Esophagus muscularis mucosa (tissue), 4 donors: ENCODE measurements at regions not wholly inside any gene's neighbourhood (a gene's known extent, or its start where the extent isn't known, plus 50 kb on each side); places are given as distances from the start of the nearest gene placed in this dataset.

ENCODE experiments used
- DNase-seq: peaks from one replicate; pipeline ENCODE4 v3.0.0-alpha.2; 2017; ENCODE audit errors: extremely low spot score
- H3K27ac ChIP-seq, 4 donors: fragments of 200-600 bp; sonication (generic); replicated peaks in 1 of 4; 1 replicate in 3 of 4; 2 replicates in 1 of 4; pipeline ENCODE4 v1.5.1; 2016 to 2019; ENCODE audit warnings: mild to moderate bottlenecking in 1 of 4
- H3K27me3 ChIP-seq, 4 donors: fragments of 200-600 bp; sonication (generic); one replicate each; pipeline versions ENCODE4 v1.5.1 to v1.6.0; 2016 to 2019
- H3K36me3 ChIP-seq, 4 donors: fragments of 200-600 bp; sonication (generic); one replicate each; pipeline ENCODE4 v1.5.1; 2016 to 2019
- H3K4me1 ChIP-seq, 4 donors: fragments of 200-600 bp; sonication (generic); one replicate each; pipeline ENCODE4 v1.5.1; 2016 to 2019
- H3K4me3 ChIP-seq, 4 donors: fragments of 200-600 bp; sonication (generic); 1 replicate in 2 of 4; 2 replicates in 2 of 4; pipeline ENCODE4 v1.5.1; 2016 to 2019; ENCODE audit warnings: mild to moderate bottlenecking in 4 of 4, moderate library complexity in 1 of 4
- H3K9me3 ChIP-seq, 4 donors: fragments of 200-600 bp; sonication (generic); 1 replicate in 3 of 4; 2 replicates in 1 of 4; pipeline ENCODE4 v1.5.1; 2016 to 2019
- EP300 ChIP-seq: sonication (generic); formaldehyde crosslinking; IDR thresholded peaks from one replicate; pipeline ENCODE4 v1.6.1; 2017; ENCODE audit warnings: antibody characterized with exemption
- POLR2A ChIP-seq: fragments of 450-650 bp; IDR thresholded peaks from one replicate; pipeline ENCODE4 v1.6.1; 2017; ENCODE audit warnings: antibody characterized with exemption, moderate library complexity, mild to moderate bottlenecking, low read depth
- POLR2AphosphoS5 ChIP-seq, 2 donors: sonication (generic); formaldehyde crosslinking; IDR thresholded peaks; one replicate each; pipeline ENCODE4 v1.6.1; 2017; ENCODE audit warnings: antibody characterized with exemption in 2 of 2
- WGBS: methylation state at CpG from one replicate; pipeline ENCODE4 v1.1.5; 2018; 5-methylcytosine and 5-hydroxymethylcytosine counted together
- intact Hi-C: fragments of 100-400 bp; cut with DNase I; formaldehyde crosslinking; loops from one replicate; pipeline ENCODE4 v1.15.1; 2023
- TF ChIP-seq, protein P1 (sequence below), 3 experiments: fragments of 200-600 bp in 2 of 3; fragments of 450-650 bp in 1 of 3; sonication (generic) in 2 of 3; IDR thresholded peaks; one replicate each; pipeline ENCODE4 v1.5.1; 2017 to 2019; ENCODE audit warnings: antibody characterized with exemption in 3 of 3, mild to moderate bottlenecking in 2 of 3, moderate library complexity in 1 of 3

DNA sequence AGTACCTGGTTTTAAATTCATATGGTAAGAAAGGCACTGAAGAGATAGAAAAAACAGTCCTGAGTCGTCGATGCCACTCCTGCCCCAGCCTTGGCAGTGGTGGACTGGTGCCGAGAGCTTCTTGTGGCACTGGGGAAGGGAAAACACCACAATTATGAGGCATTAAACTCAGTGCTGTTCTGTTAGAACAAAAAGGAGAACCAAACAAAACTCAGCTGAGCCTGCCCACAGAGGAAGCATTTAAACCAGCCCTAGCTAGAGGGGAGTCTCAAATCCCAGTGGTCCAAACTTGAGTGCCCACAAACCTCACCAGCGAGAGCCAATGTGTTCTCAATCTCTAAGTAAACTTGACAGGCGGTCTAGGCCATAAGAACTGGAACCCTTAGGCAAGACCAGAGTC lies 1254.5 kb upstream of the FAM98A start:
- Histone ChIP-seq H3K4me1 (no peaks in the 10 kb centered on the region), H3K27me3 (no peaks in the 10 kb centered on the region), H3K9me3 (peaks cover 0 to 7% (median 0%) of the 10 kb centered on the region in 4 donors), H3K36me3 (no peaks in the 10 kb centered on the region), H3K4me3 (no peak overlapping the region), H3K27ac (no peak overlapping the region)
- no peak for DNase-seq
- 73% methylated on average over 4 of the region's 5 CpGs for WGBS
- intact Hi-C loops: no loop called here
- TF ChIP-seq POLR2AphosphoS5 (IDR thresholded peaks at IDR 0.05): no peak
- TF ChIP-seq, protein P1, sequence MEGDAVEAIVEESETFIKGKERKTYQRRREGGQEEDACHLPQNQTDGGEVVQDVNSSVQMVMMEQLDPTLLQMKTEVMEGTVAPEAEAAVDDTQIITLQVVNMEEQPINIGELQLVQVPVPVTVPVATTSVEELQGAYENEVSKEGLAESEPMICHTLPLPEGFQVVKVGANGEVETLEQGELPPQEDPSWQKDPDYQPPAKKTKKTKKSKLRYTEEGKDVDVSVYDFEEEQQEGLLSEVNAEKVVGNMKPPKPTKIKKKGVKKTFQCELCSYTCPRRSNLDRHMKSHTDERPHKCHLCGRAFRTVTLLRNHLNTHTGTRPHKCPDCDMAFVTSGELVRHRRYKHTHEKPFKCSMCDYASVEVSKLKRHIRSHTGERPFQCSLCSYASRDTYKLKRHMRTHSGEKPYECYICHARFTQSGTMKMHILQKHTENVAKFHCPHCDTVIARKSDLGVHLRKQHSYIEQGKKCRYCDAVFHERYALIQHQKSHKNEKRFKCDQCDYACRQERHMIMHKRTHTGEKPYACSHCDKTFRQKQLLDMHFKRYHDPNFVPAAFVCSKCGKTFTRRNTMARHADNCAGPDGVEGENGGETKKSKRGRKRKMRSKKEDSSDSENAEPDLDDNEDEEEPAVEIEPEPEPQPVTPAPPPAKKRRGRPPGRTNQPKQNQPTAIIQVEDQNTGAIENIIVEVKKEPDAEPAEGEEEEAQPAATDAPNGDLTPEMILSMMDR (IDR thresholded peaks at IDR 0.05): no peak
- TF ChIP-seq EP300: no peak
- TF ChIP-seq POLR2A: no peak

DNA sequence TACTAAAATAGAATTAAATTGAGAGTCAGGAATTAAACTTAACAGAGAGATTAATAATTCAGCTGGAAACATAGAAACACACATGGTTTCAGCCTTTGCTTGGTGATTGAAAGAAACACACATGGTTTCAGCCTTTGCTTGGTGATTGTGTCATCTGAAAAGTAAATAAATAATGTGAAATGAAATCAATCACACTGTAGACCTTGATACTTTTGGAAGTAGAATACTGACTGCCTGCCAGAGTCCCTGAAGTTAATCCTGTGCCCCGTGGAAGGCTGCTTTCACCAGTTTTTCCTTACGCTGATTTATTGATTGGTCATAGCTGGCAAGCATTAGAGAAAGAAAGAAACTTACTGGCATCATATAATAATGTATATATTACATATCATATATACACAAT lies 1252.7 kb upstream of the FAM98A start:
- DNase-seq: no peak
- H3K9me3 ChIP-seq: peaks cover 0 to 7% (median 0%) of the 10 kb centered on the region in 4 donors
- no peaks in the 10 kb centered on the region for H3K36me3 ChIP-seq
- H3K27ac ChIP-seq: no peak overlapping the region
- TF ChIP-seq POLR2A (no peak), POLR2AphosphoS5 (IDR thresholded peaks at IDR 0.05) (no peak), EP300 (no peak)
- TF ChIP-seq, protein P1 (IDR thresholded peaks at IDR 0.05): no peak
- no peaks in the 10 kb centered on the region for H3K4me1 ChIP-seq
- no peak overlapping the region for H3K4me3 ChIP-seq
- WGBS: 70% methylated on average over 2 of the region's 2 CpGs
- intact Hi-C loops: no loop called here
- H3K27me3 ChIP-seq: no peaks in the 10 kb centered on the region

DNA sequence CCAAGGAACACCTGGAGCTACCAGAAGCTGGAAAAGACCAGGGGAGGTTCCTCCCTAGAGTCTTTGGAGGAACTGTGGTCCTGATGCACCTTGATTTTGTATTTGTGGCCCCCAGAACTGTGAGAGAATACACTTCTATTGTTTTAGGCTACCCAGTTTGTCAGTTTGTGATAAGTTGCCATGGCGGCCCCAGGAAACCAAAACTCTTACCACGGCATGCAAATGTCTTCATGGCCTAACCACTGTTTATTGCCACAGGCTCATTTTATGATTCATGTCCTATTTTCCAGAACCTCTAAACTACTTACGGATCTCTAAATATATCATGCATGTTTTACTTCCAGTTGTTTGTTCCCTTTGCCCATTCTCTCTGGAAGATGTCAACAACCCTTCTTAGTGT lies 1250.7 kb upstream of the FAM98A start:
- no peak for DNase-seq
- H3K4me3 ChIP-seq: no peak overlapping the region
- TF ChIP-seq EP300: no peak
- TF ChIP-seq POLR2AphosphoS5 (IDR thresholded peaks at IDR 0.05): no peak
- TF ChIP-seq, protein P1 (IDR thresholded peaks at IDR 0.05): no peak
- no peak for TF ChIP-seq POLR2A
- H3K27ac ChIP-seq: no peak overlapping the region
- 85% methylated on average over 3 of the region's 3 CpGs for WGBS
- no peaks in the 10 kb centered on the region for H3K27me3 ChIP-seq
- no peaks in the 10 kb centered on the region for H3K4me1 ChIP-seq
- intact Hi-C loops: no loop called here
- H3K36me3 ChIP-seq: no peaks in the 10 kb centered on the region
- H3K9me3 ChIP-seq: peaks cover 0 to 3% (median 0%) of the 10 kb centered on the region in 4 donors

DNA sequence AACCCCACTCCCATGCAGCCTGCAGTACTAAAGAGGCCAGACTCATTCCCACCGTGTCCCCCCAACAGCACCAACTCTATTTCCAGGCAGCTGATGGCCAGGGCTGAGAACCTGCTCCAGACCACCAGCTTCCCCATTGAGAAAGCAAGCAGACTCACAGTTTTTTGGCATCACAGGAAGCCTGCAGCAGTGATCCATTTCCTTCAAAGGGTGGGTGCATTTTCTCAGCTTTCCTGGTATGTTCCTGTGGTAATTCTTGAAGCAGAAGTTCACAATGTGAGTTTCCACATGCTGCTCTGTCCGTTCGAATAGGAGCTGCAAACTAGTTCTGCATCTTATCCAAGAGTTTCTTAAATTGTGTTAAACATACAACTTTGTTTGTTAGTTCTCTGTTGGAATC lies 1249.6 kb upstream of the FAM98A start:
- 59% methylated on average over 3 of the region's 3 CpGs for WGBS
- H3K4me1 ChIP-seq: no peaks in the 10 kb centered on the region
- DNase-seq: no peak
- intact Hi-C loops: no loop called here
- TF ChIP-seq, protein P1 (IDR thresholded peaks at IDR 0.05): no peak
- no peaks in the 10 kb centered on the region for H3K36me3 ChIP-seq
- H3K27ac ChIP-seq: no peak overlapping the region
- H3K9me3 ChIP-seq: no peaks in the 10 kb centered on the region
- H3K27me3 ChIP-seq: no peaks in the 10 kb centered on the region
- no peak overlapping the region for H3K4me3 ChIP-seq

- H3K27me3 ChIP-seq: no peaks in the 10 kb centered on the region
- H3K4me1 ChIP-seq: no peaks in the 10 kb centered on the region
- TF ChIP-seq, protein P1 (IDR thresholded peaks at IDR 0.05): no peak
- TF ChIP-seq POLR2A: no peak
- TF ChIP-seq EP300: no peak
- TF ChIP-seq POLR2AphosphoS5 (IDR thresholded peaks at IDR 0.05): no peak
- H3K9me3 ChIP-seq: no peaks in the 10 kb centered on the region
- intact Hi-C loops: no loop called here
- no peak overlapping the region for H3K4me3 ChIP-seq
- WGBS: 90% methylated on average over 2 of the region's 2 CpGs
- no peak for DNase-seq
- no peaks in the 10 kb centered on the region for H3K36me3 ChIP-seq
- no peak overlapping the region for H3K27ac ChIP-seq
Measured at GRCh38 chr2:34848132-34848531, 1249.0 kb upstream of the FAM98A start.
